AG09309 (cell line): ENCODE measurements at regions not wholly inside any gene's neighbourhood (a gene's known extent, or its start where the extent isn't known, plus 50 kb on each side); places are given as distances from the start of the nearest gene placed in this dataset.

Experiments
- DNase-seq: peaks from one replicate; pipeline ENCODE4 v3.0.0-alpha.2; 2010; ENCODE audit warnings: low read depth
- H3K4me3 ChIP-seq: 2 replicates; pipeline ENCODE4 v1.5.1; 2011; ENCODE audit warnings: mild to moderate bottlenecking, low read depth, low read length, moderate library complexity; ENCODE audit not compliant: control insufficient read depth
- CTCF ChIP-seq: IDR thresholded peaks from 2 replicates; pipeline ENCODE4 v1.5.1; 2011; ENCODE audit warnings: mild to moderate bottlenecking, low read depth, low read length, inconsistent platforms; ENCODE audit not compliant: insufficient read depth, control insufficient read depth; ENCODE audit errors: missing control alignments

DNA sequence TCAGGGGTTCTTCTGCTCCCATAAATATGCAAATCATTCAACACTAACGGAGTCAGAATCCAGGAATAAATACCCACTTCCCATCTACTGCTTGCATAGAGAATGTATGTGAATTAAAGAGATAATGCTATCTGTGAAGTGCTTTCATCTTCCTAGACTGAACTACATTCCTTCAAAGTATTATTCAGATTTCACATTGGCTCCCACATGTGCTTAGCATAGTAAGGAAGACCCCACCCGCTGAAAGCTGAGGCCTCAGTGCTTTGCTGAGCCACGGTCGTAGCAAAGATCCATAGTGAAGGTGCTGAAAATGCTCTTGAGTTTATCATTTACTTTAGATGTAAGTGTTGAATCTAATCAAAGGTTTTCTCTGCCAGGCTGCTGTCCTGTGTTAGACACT, 97.0 kb upstream of the SPACA1 start:
- no peak overlapping the region for H3K4me3 ChIP-seq
- DNase-seq = no peak
- no peak for TF ChIP-seq CTCF

- DNase-seq = no peak
- no peak for TF ChIP-seq CTCF
- H3K4me3 ChIP-seq = no peak overlapping the region
These were observed 98.4 kb upstream of the SPACA1 start for GRCh38 chr6:87949194-87949593.

- TF ChIP-seq CTCF = no peak
- no peak for DNase-seq
- no peak overlapping the region for H3K4me3 ChIP-seq
These were observed 101.0 kb upstream of the SPACA1 start for GRCh38 chr6:87946669-87947068.

DNA sequence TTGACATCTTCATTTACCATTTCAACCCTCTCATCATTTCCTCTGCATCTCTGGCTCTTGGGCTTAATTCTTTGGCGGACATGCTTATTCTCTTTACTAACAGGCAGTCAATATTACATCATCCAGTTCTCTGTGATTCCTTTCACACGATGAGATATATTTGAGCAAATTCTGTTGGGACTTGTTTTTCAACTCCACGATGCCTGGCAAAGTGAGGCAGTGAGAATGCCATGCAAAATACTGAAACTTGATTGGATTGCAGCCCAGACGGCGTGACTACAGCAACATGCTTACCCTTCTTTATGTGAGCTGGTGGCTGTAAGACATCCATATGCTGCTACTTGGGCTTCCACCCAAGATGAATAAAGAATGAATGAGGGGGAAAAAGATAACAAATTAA, 101.7 kb upstream of the SPACA1 start:
- DNase-seq = no peak
- no peak overlapping the region for H3K4me3 ChIP-seq
- no peak for TF ChIP-seq CTCF

- H3K4me3 ChIP-seq = no peak overlapping the region
- TF ChIP-seq CTCF = no peak
- DNase-seq = no peak
These were observed 102.5 kb upstream of the SPACA1 start for GRCh38 chr6:87945181-87945580.

DNA sequence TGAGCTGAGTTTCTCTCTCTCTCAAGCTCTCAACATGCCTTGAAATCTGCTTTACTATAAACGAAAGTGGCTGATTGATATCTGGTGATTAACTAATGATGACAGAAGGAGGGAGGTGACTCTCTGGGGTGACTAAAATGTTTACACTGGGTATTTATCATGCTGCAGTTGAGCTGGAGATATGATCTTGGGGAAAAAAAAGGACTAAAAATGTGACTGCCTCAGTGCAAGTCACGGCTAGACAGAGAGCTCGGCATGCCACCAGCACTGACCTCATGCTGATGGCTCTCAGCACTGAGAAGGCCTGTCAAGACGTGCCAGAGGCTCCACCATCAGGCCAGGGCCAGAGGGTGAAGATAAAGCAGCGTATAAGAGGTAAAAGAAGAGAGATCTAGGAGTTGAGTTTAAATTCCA, 103.1 kb upstream of the SPACA1 start:
- peak; percentile 10 for DNase-seq
- H3K4me3 ChIP-seq = no peak overlapping the region
- peak; percentile 27 for TF ChIP-seq CTCF

GRCh38 chr6:87943191-87943590, 104.5 kb upstream of the SPACA1 start:
- no peak for TF ChIP-seq CTCF
- H3K4me3 ChIP-seq = no peak overlapping the region
- DNase-seq = no peak
